GM23338 (cell line): ENCODE measurements at regions not wholly inside any gene's neighbourhood (a gene's known extent, or its start where the extent isn't known, plus 50 kb on each side); places are given as distances from the start of the nearest gene placed in this dataset.

Experiments
- POLR2AphosphoS5 ChIP-seq: IDR thresholded peaks from 2 replicates; pipeline ENCODE4 v1.6.1; 2016; ENCODE audit warnings: antibody characterized with exemption, low read depth
- TF ChIP-seq, protein P1 (sequence below): fragments of 250-450 bp; sonication (Bioruptor Pico); IDR thresholded peaks from 2 replicates; pipeline ENCODE4 v1.5.0; 2020; ENCODE audit warnings: mild to moderate bottlenecking, moderate library complexity

DNA sequence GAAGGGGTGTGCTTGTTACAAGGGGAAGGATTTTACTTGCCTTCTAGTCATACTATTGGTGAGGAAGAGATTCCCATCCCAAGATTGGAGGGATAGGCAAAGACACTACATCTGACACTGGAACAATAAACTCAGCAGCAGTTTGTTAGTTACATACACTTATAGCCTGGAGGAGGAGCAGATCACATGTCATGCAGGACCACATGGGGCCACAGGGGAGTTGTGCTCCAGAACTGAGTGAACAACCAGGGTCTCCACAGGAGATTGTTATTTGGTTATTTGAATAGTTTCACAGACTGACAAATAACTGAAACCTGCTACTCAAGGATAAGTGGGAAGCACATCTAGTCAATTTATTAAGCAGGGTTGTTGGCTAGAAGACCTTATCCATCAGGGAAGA is 559.4 kb upstream of the MANEA start (continued):
- TF ChIP-seq, protein P1, sequence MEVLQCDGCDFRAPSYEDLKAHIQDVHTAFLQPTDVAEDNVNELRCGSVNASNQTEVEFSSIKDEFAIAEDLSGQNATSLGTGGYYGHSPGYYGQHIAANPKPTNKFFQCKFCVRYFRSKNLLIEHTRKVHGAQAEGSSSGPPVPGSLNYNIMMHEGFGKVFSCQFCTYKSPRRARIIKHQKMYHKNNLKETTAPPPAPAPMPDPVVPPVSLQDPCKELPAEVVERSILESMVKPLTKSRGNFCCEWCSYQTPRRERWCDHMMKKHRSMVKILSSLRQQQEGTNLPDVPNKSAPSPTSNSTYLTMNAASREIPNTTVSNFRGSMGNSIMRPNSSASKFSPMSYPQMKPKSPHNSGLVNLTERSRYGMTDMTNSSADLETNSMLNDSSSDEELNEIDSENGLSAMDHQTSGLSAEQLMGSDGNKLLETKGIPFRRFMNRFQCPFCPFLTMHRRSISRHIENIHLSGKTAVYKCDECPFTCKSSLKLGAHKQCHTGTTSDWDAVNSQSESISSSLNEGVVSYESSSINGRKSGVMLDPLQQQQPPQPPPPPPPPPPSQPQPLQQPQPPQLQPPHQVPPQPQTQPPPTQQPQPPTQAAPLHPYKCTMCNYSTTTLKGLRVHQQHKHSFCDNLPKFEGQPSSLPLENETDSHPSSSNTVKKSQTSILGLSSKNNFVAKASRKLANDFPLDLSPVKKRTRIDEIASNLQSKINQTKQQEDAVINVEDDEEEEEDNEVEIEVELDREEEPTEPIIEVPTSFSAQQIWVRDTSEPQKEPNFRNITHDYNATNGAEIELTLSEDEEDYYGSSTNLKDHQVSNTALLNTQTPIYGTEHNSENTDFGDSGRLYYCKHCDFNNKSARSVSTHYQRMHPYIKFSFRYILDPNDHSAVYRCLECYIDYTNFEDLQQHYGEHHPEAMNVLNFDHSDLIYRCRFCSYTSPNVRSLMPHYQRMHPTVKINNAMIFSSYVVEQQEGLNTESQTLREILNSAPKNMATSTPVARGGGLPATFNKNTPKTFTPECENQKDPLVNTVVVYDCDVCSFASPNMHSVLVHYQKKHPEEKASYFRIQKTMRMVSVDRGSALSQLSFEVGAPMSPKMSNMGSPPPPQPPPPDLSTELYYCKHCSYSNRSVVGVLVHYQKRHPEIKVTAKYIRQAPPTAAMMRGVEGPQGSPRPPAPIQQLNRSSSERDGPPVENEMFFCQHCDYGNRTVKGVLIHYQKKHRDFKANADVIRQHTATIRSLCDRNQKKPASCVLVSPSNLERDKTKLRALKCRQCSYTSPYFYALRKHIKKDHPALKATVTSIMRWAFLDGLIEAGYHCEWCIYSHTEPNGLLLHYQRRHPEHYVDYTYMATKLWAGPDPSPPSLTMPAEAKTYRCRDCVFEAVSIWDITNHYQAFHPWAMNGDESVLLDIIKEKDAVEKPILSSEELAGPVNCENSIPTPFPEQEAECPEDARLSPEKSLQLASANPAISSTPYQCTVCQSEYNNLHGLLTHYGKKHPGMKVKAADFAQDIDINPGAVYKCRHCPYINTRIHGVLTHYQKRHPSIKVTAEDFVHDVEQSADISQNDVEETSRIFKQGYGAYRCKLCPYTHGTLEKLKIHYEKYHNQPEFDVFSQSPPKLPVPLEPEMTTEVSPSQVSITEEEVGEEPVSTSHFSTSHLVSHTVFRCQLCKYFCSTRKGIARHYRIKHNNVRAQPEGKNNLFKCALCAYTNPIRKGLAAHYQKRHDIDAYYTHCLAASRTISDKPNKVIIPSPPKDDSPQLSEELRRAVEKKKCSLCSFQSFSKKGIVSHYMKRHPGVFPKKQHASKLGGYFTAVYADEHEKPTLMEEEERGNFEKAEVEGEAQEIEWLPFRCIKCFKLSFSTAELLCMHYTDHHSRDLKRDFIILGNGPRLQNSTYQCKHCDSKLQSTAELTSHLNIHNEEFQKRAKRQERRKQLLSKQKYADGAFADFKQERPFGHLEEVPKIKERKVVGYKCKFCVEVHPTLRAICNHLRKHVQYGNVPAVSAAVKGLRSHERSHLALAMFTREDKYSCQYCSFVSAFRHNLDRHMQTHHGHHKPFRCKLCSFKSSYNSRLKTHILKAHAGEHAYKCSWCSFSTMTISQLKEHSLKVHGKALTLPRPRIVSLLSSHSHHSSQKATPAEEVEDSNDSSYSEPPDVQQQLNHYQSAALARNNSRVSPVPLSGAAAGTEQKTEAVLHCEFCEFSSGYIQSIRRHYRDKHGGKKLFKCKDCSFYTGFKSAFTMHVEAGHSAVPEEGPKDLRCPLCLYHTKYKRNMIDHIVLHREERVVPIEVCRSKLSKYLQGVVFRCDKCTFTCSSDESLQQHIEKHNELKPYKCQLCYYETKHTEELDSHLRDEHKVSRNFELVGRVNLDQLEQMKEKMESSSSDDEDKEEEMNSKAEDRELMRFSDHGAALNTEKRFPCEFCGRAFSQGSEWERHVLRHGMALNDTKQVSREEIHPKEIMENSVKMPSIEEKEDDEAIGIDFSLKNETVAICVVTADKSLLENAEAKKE, result no peak
- TF ChIP-seq POLR2AphosphoS5, result no peak
